Suprapubic skin (tissue), 3 donors: ENCODE measurements at regions not wholly inside any gene's neighbourhood (a gene's known extent, or its start where the extent isn't known, plus 50 kb on each side); places are given as distances from the start of the nearest gene placed in this dataset.

Experiments
- CTCF ChIP-seq, 2 donors: fragments of 200-600 bp in 1 of 2; fragments of 450-650 bp in 1 of 2; sonication (generic) in 1 of 2; IDR thresholded peaks; one replicate each; pipeline ENCODE4 v1.5.1; 2016 to 2019; ENCODE audit warnings: antibody characterized with exemption in 2 of 2, mild to moderate bottlenecking in 1 of 2, moderate library complexity in 1 of 2
- POLR2A ChIP-seq, 2 donors: fragments of 450-650 bp; IDR thresholded peaks; one replicate each; pipeline ENCODE4 v1.6.1; 2017; ENCODE audit warnings: antibody characterized with exemption in 2 of 2, mild to moderate bottlenecking in 2 of 2, moderate library complexity in 2 of 2

GRCh38 chr1:234675006-234675405 lies 65.0 kb upstream of the IRF2BP2 start:
- TF ChIP-seq CTCF (IDR thresholded peaks at IDR 0.05) (no peak), POLR2A (IDR thresholded peaks at IDR 0.05) (no peak)
